ENCODE measurements at regions not wholly inside any gene's neighbourhood (a gene's known extent, or its start where the extent isn't known, plus 50 kb on each side); places are given as distances from the start of the nearest gene placed in this dataset.

- TF ChIP-seq, protein P1, sequence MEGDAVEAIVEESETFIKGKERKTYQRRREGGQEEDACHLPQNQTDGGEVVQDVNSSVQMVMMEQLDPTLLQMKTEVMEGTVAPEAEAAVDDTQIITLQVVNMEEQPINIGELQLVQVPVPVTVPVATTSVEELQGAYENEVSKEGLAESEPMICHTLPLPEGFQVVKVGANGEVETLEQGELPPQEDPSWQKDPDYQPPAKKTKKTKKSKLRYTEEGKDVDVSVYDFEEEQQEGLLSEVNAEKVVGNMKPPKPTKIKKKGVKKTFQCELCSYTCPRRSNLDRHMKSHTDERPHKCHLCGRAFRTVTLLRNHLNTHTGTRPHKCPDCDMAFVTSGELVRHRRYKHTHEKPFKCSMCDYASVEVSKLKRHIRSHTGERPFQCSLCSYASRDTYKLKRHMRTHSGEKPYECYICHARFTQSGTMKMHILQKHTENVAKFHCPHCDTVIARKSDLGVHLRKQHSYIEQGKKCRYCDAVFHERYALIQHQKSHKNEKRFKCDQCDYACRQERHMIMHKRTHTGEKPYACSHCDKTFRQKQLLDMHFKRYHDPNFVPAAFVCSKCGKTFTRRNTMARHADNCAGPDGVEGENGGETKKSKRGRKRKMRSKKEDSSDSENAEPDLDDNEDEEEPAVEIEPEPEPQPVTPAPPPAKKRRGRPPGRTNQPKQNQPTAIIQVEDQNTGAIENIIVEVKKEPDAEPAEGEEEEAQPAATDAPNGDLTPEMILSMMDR (IDR thresholded peaks at IDR 0.05): no peak
- TF ChIP-seq ZNF138 (CRISPR knock-in tag; conservative IDR thresholded peaks at IDR 0.05) (no peak), NR2C2 (CRISPR knock-in tag; IDR thresholded peaks at IDR 0.05) (no peak), ESRRA (CRISPR knock-in tag; IDR thresholded peaks at IDR 0.05; ENCODE audit: borderline replicate concordance) (no peak), ZNF121 (CRISPR knock-in tag; IDR thresholded peaks at IDR 0.05) (no peak)
- TF ChIP-seq, protein P2, sequence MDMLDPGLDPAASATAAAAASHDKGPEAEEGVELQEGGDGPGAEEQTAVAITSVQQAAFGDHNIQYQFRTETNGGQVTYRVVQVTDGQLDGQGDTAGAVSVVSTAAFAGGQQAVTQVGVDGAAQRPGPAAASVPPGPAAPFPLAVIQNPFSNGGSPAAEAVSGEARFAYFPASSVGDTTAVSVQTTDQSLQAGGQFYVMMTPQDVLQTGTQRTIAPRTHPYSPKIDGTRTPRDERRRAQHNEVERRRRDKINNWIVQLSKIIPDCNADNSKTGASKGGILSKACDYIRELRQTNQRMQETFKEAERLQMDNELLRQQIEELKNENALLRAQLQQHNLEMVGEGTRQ (CRISPR knock-in tag; IDR thresholded peaks at IDR 0.05): no peak
Measured at GRCh38 chr6:6538261-6538660, 50.3 kb upstream of the LY86 start.
